Caco-2 (cell line): ENCODE measurements at regions not wholly inside any gene's neighbourhood (a gene's known extent, or its start where the extent isn't known, plus 50 kb on each side); places are given as distances from the start of the nearest gene placed in this dataset.
"Not testable (repeated sequence)": the region's sequence is repeated elsewhere in the genome, so short reads cannot be mapped to it uniquely, and the experiment has no call there.

ENCODE experiments used
- BruUV-seq: library from RNA; stranded (reverse); fragments of 400-500 nt; replicated peaks from 2 replicates; lab custom pipeline; 2021; lab: Mats Ljungman, UMichigan
- CTCF ChIA-PET: fragments of 300-600 bp; sonication (Branson Sonifier 250); formaldehyde crosslinking; loops from one replicate; lab custom pipeline; 2022; ENCODE audit warnings: antibody characterized with exemption; lab: Charles Lee
- POLR2A ChIA-PET: fragments of 300-600 bp; sonication (Branson Sonifier 250); formaldehyde crosslinking; loops from one replicate; lab custom pipeline; 2022; ENCODE audit warnings: antibody characterized with exemption; lab: Charles Lee
- DNase-seq, 2 experiments: peaks; one replicate each; pipeline versions ENCODE4 v3.0.0 to v3.0.0-alpha.2; 2020 to 2022
- H3K27me3 ChIP-seq: replicated peaks from 2 replicates; pipeline ENCODE4 v1.6.0; 2011; ENCODE audit warnings: low read length; ENCODE audit not compliant: control insufficient read depth, insufficient read depth
- H3K36me3 ChIP-seq: 2 replicates; pipeline ENCODE4 v1.5.1; 2011; ENCODE audit warnings: low read length; ENCODE audit not compliant: control insufficient read depth, insufficient read depth
- H3K4me1 ChIP-seq: fragments of 250-450 bp; sonication (Bioruptor Pico); 2 replicates; pipeline ENCODE4 v1.5.1; 2020; ENCODE audit warnings: mild to moderate bottlenecking
- H3K4me3 ChIP-seq: 2 replicates; pipeline ENCODE4 v1.5.1; 2011; ENCODE audit warnings: low read depth, mild to moderate bottlenecking, control low read depth, low read length
- H3K9me3 ChIP-seq: fragments of 250-450 bp; sonication (Bioruptor Pico); 2 replicates; pipeline ENCODE4 v1.5.1; 2020; ENCODE audit warnings: mild to moderate bottlenecking, moderate library complexity
- H3K27ac Mint-ChIP-seq: one replicate; pipeline ENCODE4 v1.8.0; 2022; ENCODE audit warnings: mixed read lengths; ENCODE audit not compliant: unreplicated experiment
- H3K27me3 Mint-ChIP-seq: one replicate; pipeline ENCODE4 v1.8.0; 2022; ENCODE audit warnings: mixed read lengths; ENCODE audit not compliant: insufficient read depth, unreplicated experiment
- H3K36me3 Mint-ChIP-seq: one replicate; pipeline ENCODE4 v1.8.0; 2022; ENCODE audit warnings: mild to moderate bottlenecking, mixed read lengths; ENCODE audit not compliant: insufficient read depth, unreplicated experiment
- H3K4me1 Mint-ChIP-seq: one replicate; pipeline ENCODE4 v1.8.0; 2022; ENCODE audit warnings: low read depth, mixed read lengths; ENCODE audit not compliant: unreplicated experiment
- H3K4me3 Mint-ChIP-seq: one replicate; pipeline ENCODE4 v1.8.0; 2022; ENCODE audit warnings: mild to moderate bottlenecking, moderate library complexity, mixed read lengths; ENCODE audit not compliant: unreplicated experiment
- H3K9me3 Mint-ChIP-seq: one replicate; pipeline ENCODE4 v1.8.0; 2022; ENCODE audit warnings: mixed read lengths; ENCODE audit not compliant: unreplicated experiment
- CTCF ChIP-seq, 2 experiments: fragments of 200-600 bp in 1 of 2; IDR thresholded peaks; 1 replicate in 1 of 2; 2 replicates in 1 of 2; pipeline versions ENCODE4 v1.5.1 to v1.8.0; 2011 to 2022; ENCODE audit warnings: antibody characterized with exemption in 1 of 2, control low read depth in 1 of 2, inconsistent platforms in 1 of 2, low read depth in 1 of 2, low read length in 1 of 2, mild to moderate bottlenecking in 1 of 2, moderate library complexity in 1 of 2; ENCODE audit not compliant: insufficient read depth in 1 of 2, severe bottlenecking in 1 of 2, unreplicated experiment in 1 of 2
- intact Hi-C: fragments of 100-400 bp; cut with micrococcal nuclease; formaldehyde crosslinking; loops from one replicate; pipeline ENCODE4 v1.10.0; 2022; ENCODE audit not compliant: unreplicated experiment

DNA sequence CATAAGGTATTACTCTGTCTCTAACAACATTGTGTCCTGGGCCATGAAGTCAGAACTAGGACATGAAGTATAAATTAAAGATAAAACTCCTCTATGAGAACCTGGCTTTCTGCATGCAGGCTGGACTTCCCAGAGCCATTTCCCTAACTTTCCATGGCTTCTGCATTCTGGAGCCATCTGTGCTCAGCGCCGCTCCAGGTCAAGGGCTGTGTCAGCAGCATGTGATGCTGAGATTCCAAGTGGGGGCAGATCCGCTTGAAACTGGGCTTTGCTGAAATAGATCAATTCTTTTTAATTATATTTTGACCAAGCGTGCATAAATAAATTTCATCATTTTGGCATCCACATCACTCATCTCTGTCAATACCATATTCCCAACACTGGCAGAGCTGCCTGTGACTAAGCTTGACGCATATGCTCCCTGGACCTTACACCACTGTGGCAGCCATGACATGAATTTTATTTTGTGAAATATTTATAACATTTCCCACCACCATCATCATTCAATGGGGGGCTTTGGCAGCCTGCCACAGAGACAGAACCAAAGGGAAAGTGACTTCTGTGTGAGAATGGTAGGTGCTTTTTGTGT, 110.4 kb upstream of the KCNK1 start:
- BruUV-seq: no TSS peak
- Mint-ChIP-seq H3K27ac (no peak overlapping the region), H3K9me3 (no peaks in the 10 kb centered on the region), H3K4me1 (no peaks in the 10 kb centered on the region), H3K27me3 (peaks cover 4% of the 10 kb centered on the region), H3K4me3 (no peak overlapping the region), H3K36me3 (no peaks in the 10 kb centered on the region)
- CTCF ChIA-PET: no interaction called here
- intact Hi-C loops: no loop called here
- DNase-seq: no peak
- Histone ChIP-seq H3K4me1 (no peaks in the 10 kb centered on the region), H3K27me3 (no peaks in the 10 kb centered on the region; the same call in 1 of the 2 replicates), H3K9me3 (no peaks in the 10 kb centered on the region), H3K36me3 (no peaks in the 10 kb centered on the region), H3K4me3 (no peak overlapping the region)
- TF ChIP-seq CTCF (IDR thresholded peaks at IDR 0.05; ENCODE audit: insufficient read depth in 1 of 2, low read depth in 1 of 2, low read length in 1 of 2, severe bottlenecking in 1 of 2, unreplicated experiment in 1 of 2): no peak
- POLR2A ChIA-PET: no interaction called here

- Histone ChIP-seq H3K36me3 (no peaks in the 10 kb centered on the region; the same call in 1 of the 2 replicates), H3K9me3 (no peaks in the 10 kb centered on the region), H3K4me3 (no peak overlapping the region), H3K27me3 (no peaks in the 10 kb centered on the region; the same call in none of the 2 replicates), H3K4me1 (no peaks in the 10 kb centered on the region)
- Mint-ChIP-seq H3K27ac (no peak overlapping the region), H3K4me1 (no peaks in the 10 kb centered on the region), H3K36me3 (no peaks in the 10 kb centered on the region), H3K4me3 (no peak overlapping the region), H3K9me3 (no peaks in the 10 kb centered on the region), H3K27me3 (peaks cover 4% of the 10 kb centered on the region)
- no TSS peak for BruUV-seq
- intact Hi-C loops: no loop called here
- ChIA-PET CTCF (no interaction called here), POLR2A (no interaction called here)
- TF ChIP-seq CTCF (IDR thresholded peaks at IDR 0.05; ENCODE audit: insufficient read depth in 1 of 2, low read depth in 1 of 2, low read length in 1 of 2, severe bottlenecking in 1 of 2, unreplicated experiment in 1 of 2): no peak
- DNase-seq: no peak
These were observed 108.8 kb upstream of the KCNK1 start for GRCh38 chr1:233505130-233505529.

- H3K36me3 Mint-ChIP-seq, H3K9me3 Mint-ChIP-seq, H3K4me3 Mint-ChIP-seq, H3K9me3 ChIP-seq, H3K4me1 ChIP-seq, POLR2A ChIA-PET, H3K36me3 ChIP-seq, CTCF ChIA-PET, H3K27me3 ChIP-seq, DNase-seq, H3K27me3 Mint-ChIP-seq, intact Hi-C loops, H3K27ac Mint-ChIP-seq, BruUV-seq, H3K4me3 ChIP-seq, H3K4me1 Mint-ChIP-seq: not testable (repeated sequence)
These were observed 108.0 kb upstream of the KCNK1 start for GRCh38 chr1:233505889-233506288.
